Activated CD4-positive, alpha-beta T cell treated with anti-CD3 and anti-CD28 coated beads for 36 hours (primary cell): ENCODE measurements at regions not wholly inside any gene's neighbourhood (a gene's known extent, or its start where the extent isn't known, plus 50 kb on each side); places are given as distances from the start of the nearest gene placed in this dataset.

Source experiments
- ATAC-seq: fragments of 200-7000 bp; cut with Tn5 transposase; one replicate; pipeline ENCODE4 v1.10.0; 2021; ENCODE audit warnings: mild to moderate bottlenecking, moderate library complexity
- CTCF ChIA-PET: fragments of 350-600 bp; sonication (Branson Sonifier 250); formaldehyde crosslinking; loops from one replicate; lab custom pipeline; 2021; ENCODE audit warnings: antibody characterized with exemption; lab: Charles Lee
- POLR2A ChIA-PET: fragments of 350-600 bp; sonication (Branson Sonifier 250); formaldehyde crosslinking; loops from one replicate; lab custom pipeline; 2021; ENCODE audit warnings: antibody characterized with exemption, inconsistent platforms; lab: Charles Lee
- DNase-seq: peaks from one replicate; pipeline ENCODE4 v3.0.0-alpha.2; 2020
- H3K27ac Mint-ChIP-seq: one replicate; pipeline ENCODE4 v1.8.0; 2021; ENCODE audit warnings: mixed read lengths
- H3K27me3 Mint-ChIP-seq: one replicate; pipeline ENCODE4 v1.8.0; 2021; ENCODE audit warnings: mixed read lengths
- H3K36me3 Mint-ChIP-seq: one replicate; pipeline ENCODE4 v1.8.0; 2021; ENCODE audit warnings: low read depth, mixed read lengths
- H3K4me1 Mint-ChIP-seq: one replicate; pipeline ENCODE4 v1.8.0; 2021; ENCODE audit warnings: mixed read lengths
- H3K4me3 Mint-ChIP-seq: one replicate; pipeline ENCODE4 v1.8.0; 2021; ENCODE audit warnings: mild to moderate bottlenecking, moderate library complexity, mixed read lengths
- H3K9me3 Mint-ChIP-seq: one replicate; pipeline ENCODE4 v1.8.0; 2021; ENCODE audit warnings: low read depth, mixed read lengths
- intact Hi-C, 2 experiments: fragments of 100-400 bp; cut with DNase I in 1 of 2; cut with micrococcal nuclease in 1 of 2; formaldehyde crosslinking; loops; one replicate each; pipeline versions ENCODE4 v1.14.2 to v1.15.1; 2022 to 2024; cut with DNase I, micrococcal nuclease

GRCh38 chrX:20596856-20597255 lies 330.1 kb upstream of the RPS6KA3 start:
- ATAC-seq = no peak
- no peaks in the 10 kb centered on the region for H3K9me3 Mint-ChIP-seq
- no peaks in the 10 kb centered on the region for H3K36me3 Mint-ChIP-seq
- H3K4me1 Mint-ChIP-seq = peaks cover 23% of the 10 kb centered on the region
- POLR2A ChIA-PET = no interaction called here
- intact Hi-C loops = loop anchor here in 1 of 2 experiments (1.0 to 5.0 kb wide), 3 partner anchors 24 to 370 kb away; no protein-coding TSS in a partner anchor
- CTCF ChIA-PET = interaction anchor here (1.5 kb wide), 1 partner anchor 80 kb away, joined by 7 read pairs; no protein-coding TSS in a partner anchor
- peak overlapping the region; percentile 65 for H3K27ac Mint-ChIP-seq
- H3K27me3 Mint-ChIP-seq = peaks cover 6% of the 10 kb centered on the region
- no peak overlapping the region for H3K4me3 Mint-ChIP-seq
- no peak for DNase-seq

DNA sequence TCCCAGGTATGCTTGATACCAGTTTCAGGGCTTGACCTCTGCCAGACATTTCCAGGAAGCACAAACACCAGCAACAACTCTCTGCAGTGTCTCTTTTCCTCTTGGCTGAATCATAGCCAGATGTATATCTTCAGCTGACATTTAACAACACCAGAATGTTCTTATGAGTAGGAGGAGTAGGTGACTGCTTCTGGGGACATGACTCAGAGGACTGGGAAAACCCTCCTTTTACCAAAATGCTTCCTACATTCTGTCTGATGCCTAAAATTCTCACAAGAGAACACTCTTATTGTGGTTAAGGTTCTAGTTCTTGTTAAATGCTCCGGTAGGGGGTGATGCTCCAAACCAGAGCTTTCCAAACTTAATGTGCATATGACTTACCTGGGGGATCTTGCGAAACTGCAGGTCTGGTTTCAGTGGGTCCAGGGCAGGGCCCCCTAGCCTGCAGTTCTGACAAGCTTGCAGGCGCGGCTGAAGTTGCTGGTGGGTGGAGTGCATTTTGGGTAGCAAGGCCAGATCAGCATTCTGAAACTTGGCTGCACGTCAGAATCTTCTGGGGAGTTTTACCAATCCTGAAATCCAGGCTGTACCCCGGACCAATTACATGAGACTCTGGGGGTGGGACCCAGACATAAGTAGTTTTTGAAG lies 329.3 kb upstream of the RPS6KA3 start:
- Mint-ChIP-seq H3K9me3 (no peaks in the 10 kb centered on the region), H3K36me3 (no peaks in the 10 kb centered on the region), H3K4me3 (no peak overlapping the region), H3K27me3 (peaks cover 6% of the 10 kb centered on the region), H3K27ac (peak overlapping the region; percentile 65), H3K4me1 (peaks cover 23% of the 10 kb centered on the region)
- intact Hi-C loops = loop anchor here in 1 of 2 experiments (1.0 to 5.0 kb wide), 3 partner anchors 25 to 369 kb away; no protein-coding TSS in a partner anchor
- ChIA-PET POLR2A (no interaction called here), CTCF (interaction anchor here (0.7 to 1.5 kb wide), 3 partner anchors 18 to 182 kb away, joined by 3 to 7 read pairs (median 3); no protein-coding TSS in a partner anchor)
- DNase-seq (peak; percentile 72), ATAC-seq (peak; percentile 88)

DNA sequence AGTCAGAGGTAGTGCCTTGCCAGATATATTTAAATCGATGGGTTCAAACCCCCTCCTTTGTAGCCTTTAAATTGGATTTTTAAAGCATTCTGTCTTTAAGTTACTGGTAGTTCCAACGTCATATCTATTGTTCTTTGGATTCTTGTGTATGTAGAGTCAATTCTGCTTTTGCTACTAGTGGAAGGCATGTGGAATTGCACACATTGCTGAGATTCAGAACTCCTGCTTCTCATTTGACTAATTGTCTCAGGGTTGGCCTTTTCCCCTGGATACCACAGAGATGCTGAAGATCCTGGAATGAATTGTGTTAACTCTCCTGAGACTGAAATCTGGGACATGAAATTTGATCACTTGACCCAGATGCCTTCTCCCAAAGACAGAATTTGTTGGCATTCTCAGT lies 328.3 kb upstream of the RPS6KA3 start:
- intact Hi-C loops = loop anchor here in 1 of 2 experiments (5.0 kb wide), 1 partner anchor 368 kb away; no protein-coding TSS in a partner anchor
- ATAC-seq (no peak), DNase-seq (no peak)
- H3K9me3 Mint-ChIP-seq = no peaks in the 10 kb centered on the region
- H3K4me1 Mint-ChIP-seq = peaks cover 23% of the 10 kb centered on the region
- no peak overlapping the region for H3K27ac Mint-ChIP-seq
- H3K4me3 Mint-ChIP-seq = no peak overlapping the region
- POLR2A ChIA-PET = no interaction called here
- peaks cover 6% of the 10 kb centered on the region for H3K27me3 Mint-ChIP-seq
- no peaks in the 10 kb centered on the region for H3K36me3 Mint-ChIP-seq
- CTCF ChIA-PET = no interaction called here

DNA sequence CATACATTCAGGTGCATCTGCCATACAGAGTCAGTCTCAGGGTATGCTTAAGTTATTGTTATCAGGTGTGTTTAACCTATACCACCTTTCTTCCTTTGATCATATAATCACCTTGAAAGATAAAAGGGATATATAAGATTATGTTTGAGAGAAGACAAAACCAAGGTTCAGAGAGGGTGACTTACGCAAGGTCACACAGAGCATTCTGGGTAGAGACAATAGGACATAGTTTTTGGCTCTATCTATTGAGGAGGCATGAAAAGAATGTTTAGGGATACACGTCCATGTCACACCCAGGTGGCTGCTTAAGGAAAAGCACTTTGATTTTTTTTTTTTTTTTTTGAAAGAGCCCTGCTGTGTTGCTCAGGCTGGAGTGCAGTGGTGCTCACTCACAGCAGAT lies 327.1 kb upstream of the RPS6KA3 start:
- DNase-seq = no peak
- no peaks in the 10 kb centered on the region for H3K36me3 Mint-ChIP-seq
- ATAC-seq = no peak
- peaks cover 8% of the 10 kb centered on the region for H3K27me3 Mint-ChIP-seq
- intact Hi-C loops = no loop called here
- no peak overlapping the region for H3K4me3 Mint-ChIP-seq
- CTCF ChIA-PET = no interaction called here
- POLR2A ChIA-PET = no interaction called here
- H3K9me3 Mint-ChIP-seq = no peaks in the 10 kb centered on the region
- no peak overlapping the region for H3K27ac Mint-ChIP-seq
- peaks cover 23% of the 10 kb centered on the region for H3K4me1 Mint-ChIP-seq

DNA sequence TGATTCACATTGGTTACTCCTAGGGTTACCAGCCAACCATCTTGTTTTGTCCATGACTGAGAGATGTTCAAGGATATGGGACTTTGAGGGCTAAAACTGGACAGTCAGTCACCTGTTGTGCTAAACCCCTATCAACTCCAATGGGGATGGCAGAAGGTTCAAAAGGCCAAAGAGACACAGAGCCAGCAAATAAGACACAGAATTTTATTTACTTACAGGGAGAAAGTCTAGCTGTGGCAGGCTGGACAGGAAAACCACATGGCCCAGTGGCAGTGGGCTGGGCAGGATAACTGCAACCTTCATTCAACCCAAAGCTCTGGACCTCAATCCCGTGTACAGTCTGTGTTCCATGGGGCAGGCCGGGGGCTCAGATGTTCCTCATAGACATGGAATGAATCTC lies 326.7 kb upstream of the RPS6KA3 start:
- POLR2A ChIA-PET = no interaction called here
- Mint-ChIP-seq H3K36me3 (no peaks in the 10 kb centered on the region), H3K4me3 (no peak overlapping the region), H3K9me3 (no peaks in the 10 kb centered on the region), H3K27me3 (peaks cover 8% of the 10 kb centered on the region), H3K4me1 (peaks cover 23% of the 10 kb centered on the region), H3K27ac (no peak overlapping the region)
- intact Hi-C loops = no loop called here
- DNase-seq = no peak
- ATAC-seq = no peak
- CTCF ChIA-PET = no interaction called here

DNA sequence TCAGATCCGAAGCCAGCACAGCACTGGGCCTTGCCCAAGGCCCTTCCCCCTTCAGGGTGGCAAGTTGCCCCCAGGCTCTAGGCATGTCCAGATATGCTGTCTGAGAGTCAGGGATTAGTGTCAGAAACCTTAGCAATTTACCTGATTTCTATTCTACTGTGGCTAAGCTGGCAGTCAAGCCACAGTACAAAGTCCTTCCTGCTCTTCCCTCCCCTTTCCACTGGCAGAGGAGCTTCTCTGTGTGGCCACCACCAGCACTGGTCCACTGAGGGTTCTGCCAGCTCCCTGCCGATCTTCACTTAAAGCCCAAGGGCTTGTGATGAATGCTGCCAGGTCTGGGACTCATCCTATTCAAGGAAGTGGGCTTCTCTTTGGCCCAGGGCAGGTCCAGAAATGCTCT lies 324.5 kb upstream of the RPS6KA3 start:
- peaks cover 2% of the 10 kb centered on the region for H3K27me3 Mint-ChIP-seq
- POLR2A ChIA-PET = no interaction called here
- ATAC-seq (no peak), DNase-seq (no peak)
- intact Hi-C loops = no loop called here
- H3K27ac Mint-ChIP-seq = no peak overlapping the region
- CTCF ChIA-PET = interaction anchor here (0.6 kb wide), 1 partner anchor 889 kb away, joined by 3 read pairs; no protein-coding TSS in a partner anchor
- H3K9me3 Mint-ChIP-seq = no peaks in the 10 kb centered on the region
- no peak overlapping the region for H3K4me3 Mint-ChIP-seq
- peaks cover 11% of the 10 kb centered on the region for H3K4me1 Mint-ChIP-seq
- no peaks in the 10 kb centered on the region for H3K36me3 Mint-ChIP-seq

- no peak overlapping the region for H3K4me3 Mint-ChIP-seq
- H3K36me3 Mint-ChIP-seq = no peaks in the 10 kb centered on the region
- intact Hi-C loops = no loop called here
- H3K27ac Mint-ChIP-seq = no peak overlapping the region
- ChIA-PET CTCF (no interaction called here), POLR2A (no interaction called here)
- peaks cover 2% of the 10 kb centered on the region for H3K27me3 Mint-ChIP-seq
- H3K9me3 Mint-ChIP-seq = no peaks in the 10 kb centered on the region
- DNase-seq (no peak), ATAC-seq (no peak)
- H3K4me1 Mint-ChIP-seq = no peaks in the 10 kb centered on the region
Observed at GRCh38 chrX:20585782-20586181, 319.1 kb upstream of the RPS6KA3 start.

GRCh38 chrX:20571611-20572010 lies 304.9 kb upstream of the RPS6KA3 start:
- no peak overlapping the region for H3K27ac Mint-ChIP-seq
- CTCF ChIA-PET = interaction anchor here (0.8 kb wide), 1 partner anchor 44 kb away, joined by 5 read pairs; no protein-coding TSS in a partner anchor
- DNase-seq = no peak
- H3K4me1 Mint-ChIP-seq = peaks cover 5% of the 10 kb centered on the region
- POLR2A ChIA-PET = no interaction called here
- intact Hi-C loops = no loop called here
- H3K27me3 Mint-ChIP-seq = peaks cover 5% of the 10 kb centered on the region
- no peaks in the 10 kb centered on the region for H3K36me3 Mint-ChIP-seq
- no peak overlapping the region for H3K4me3 Mint-ChIP-seq
- ATAC-seq = no peak
- no peaks in the 10 kb centered on the region for H3K9me3 Mint-ChIP-seq

GRCh38 chrX:20567108-20567507 lies 300.4 kb upstream of the RPS6KA3 start:
- H3K4me1 Mint-ChIP-seq = peaks cover 5% of the 10 kb centered on the region
- peak; percentile 33 for ATAC-seq

DNA sequence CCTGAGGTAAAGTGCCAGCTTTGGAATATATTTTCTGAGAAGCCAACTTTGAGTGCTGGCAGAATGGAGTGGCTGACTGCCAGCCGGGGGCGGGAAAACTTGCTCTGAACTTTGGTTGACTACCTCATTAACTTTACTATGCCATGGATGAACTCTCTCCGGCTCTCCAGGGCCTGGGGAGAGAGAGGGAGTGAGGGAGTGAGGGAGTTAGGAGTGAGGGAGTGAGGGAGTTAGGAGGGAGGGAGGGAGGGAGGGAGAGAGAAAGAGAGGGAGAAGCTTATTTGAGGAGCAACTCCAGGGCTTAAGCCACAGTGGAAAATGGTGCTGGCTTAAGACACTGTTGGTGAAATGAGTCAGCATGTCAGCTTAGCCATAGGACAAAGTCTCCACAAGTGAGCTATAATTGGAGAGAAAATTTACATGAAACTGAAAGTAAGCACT lies 280.9 kb upstream of the RPS6KA3 start:
- ATAC-seq (peak; percentile 39), DNase-seq (no peak)
- H3K9me3 Mint-ChIP-seq = no peaks in the 10 kb centered on the region
- peaks cover under 1% of the 10 kb centered on the region for H3K27me3 Mint-ChIP-seq
- peaks cover 2% of the 10 kb centered on the region for H3K4me1 Mint-ChIP-seq
- POLR2A ChIA-PET = interaction anchor here (0.6 kb wide), 1 partner anchor 28 kb away, joined by 3 read pairs; no protein-coding TSS in a partner anchor
- H3K4me3 Mint-ChIP-seq = no peak overlapping the region
- intact Hi-C loops = no loop called here
- CTCF ChIA-PET = no interaction called here
- H3K36me3 Mint-ChIP-seq = no peaks in the 10 kb centered on the region
- H3K27ac Mint-ChIP-seq = no peak overlapping the region

More at GRCh38 chrX:20567108-20567507, 300.4 kb upstream of the RPS6KA3 start:
- intact Hi-C loops = no loop called here
- Mint-ChIP-seq H3K4me3 (no peak overlapping the region), H3K36me3 (no peaks in the 10 kb centered on the region), H3K9me3 (no peaks in the 10 kb centered on the region), H3K27me3 (peaks cover 6% of the 10 kb centered on the region), H3K27ac (no peak overlapping the region)
- CTCF ChIA-PET = no interaction called here
- POLR2A ChIA-PET = no interaction called here
- DNase-seq = peak; percentile 12

DNA sequence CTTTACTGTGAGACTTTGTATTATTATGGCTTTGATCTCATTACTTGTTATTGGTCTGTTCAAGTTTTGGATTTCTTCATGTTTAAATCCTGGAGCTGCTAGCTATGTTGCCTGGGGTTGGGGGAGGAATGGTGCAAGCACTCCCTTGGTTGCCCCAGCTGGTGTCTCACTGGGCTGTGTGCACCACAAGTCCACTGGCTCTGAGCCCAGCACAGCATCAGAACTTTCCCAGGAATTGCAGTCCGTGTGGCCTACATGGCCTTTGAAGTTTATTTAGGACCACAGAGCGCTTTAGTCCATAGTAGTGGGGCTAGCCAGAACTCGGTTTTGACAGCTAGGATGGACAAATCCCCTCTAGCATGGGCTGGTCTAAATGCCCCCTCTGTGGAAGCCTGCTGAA lies 278.8 kb upstream of the RPS6KA3 start:
- CTCF ChIA-PET = interaction anchor here (0.6 kb wide), 1 partner anchor 137 kb away, joined by 3 read pairs; no protein-coding TSS in a partner anchor
- Mint-ChIP-seq H3K4me3 (no peak overlapping the region), H3K36me3 (peaks cover 3% of the 10 kb centered on the region), H3K27ac (no peak overlapping the region), H3K9me3 (no peaks in the 10 kb centered on the region), H3K27me3 (no peaks in the 10 kb centered on the region), H3K4me1 (peaks cover 2% of the 10 kb centered on the region)
- ATAC-seq (no peak), DNase-seq (no peak)
- POLR2A ChIA-PET = no interaction called here
- intact Hi-C loops = no loop called here

- Mint-ChIP-seq H3K4me1 (no peaks in the 10 kb centered on the region), H3K9me3 (no peaks in the 10 kb centered on the region), H3K27ac (no peak overlapping the region), H3K27me3 (no peaks in the 10 kb centered on the region), H3K36me3 (peaks cover 3% of the 10 kb centered on the region), H3K4me3 (no peak overlapping the region)
- ATAC-seq = no peak
- DNase-seq = no peak
- intact Hi-C loops = no loop called here
- ChIA-PET POLR2A (no interaction called here), CTCF (no interaction called here)
Observed at GRCh38 chrX:20542072-20542471, 275.4 kb upstream of the RPS6KA3 start.
